K562 (cell line): ENCODE measurements at regions not wholly inside any gene's neighbourhood (a gene's known extent, or its start where the extent isn't known, plus 50 kb on each side); places are given as distances from the start of the nearest gene placed in this dataset.

Experiments
- ATF3 ChIP-seq, 2 experiments: fragments of 450-650 bp in 1 of 2; sonication (generic) in 1 of 2; formaldehyde crosslinking in 1 of 2; IDR thresholded peaks in 1 of 2; conservative IDR thresholded peaks in 1 of 2; 2 replicates each; pipeline versions ENCODE4 v1.6.1 to v1.8.1; 2016 to 2023; ENCODE audit warnings: mild to moderate bottlenecking in 2 of 2, moderate library complexity in 2 of 2, inconsistent platforms in 1 of 2, missing genetic modification reagents in 1 of 2
- ATF7 ChIP-seq: fragments of 450-650 bp; IDR thresholded peaks from 2 replicates; pipeline ENCODE4 v1.7.1; 2014; ENCODE audit warnings: mild to moderate bottlenecking, moderate library complexity
- CTCF ChIP-seq, 3 experiments: IDR thresholded peaks in 2 of 3; conservative IDR thresholded peaks in 1 of 3; 2 replicates each; pipeline ENCODE4 v1.5.1; 2011 to 2012; ENCODE audit warnings: low read length in 3 of 3, mild to moderate bottlenecking in 3 of 3, control low read depth in 2 of 3, improper control_type of control experiment in 1 of 3, inconsistent platforms in 1 of 3, low read depth in 1 of 3, mixed read lengths in 1 of 3, moderate library complexity in 1 of 3; ENCODE audit not compliant: insufficient read depth in 2 of 3
- DPF2 ChIP-seq: fragments of 450-650 bp; IDR thresholded peaks from 2 replicates; pipeline ENCODE4 v1.6.1; 2016
- FOXJ3 ChIP-seq: sonication (generic); formaldehyde crosslinking; IDR thresholded peaks from 2 replicates; pipeline ENCODE4 v1.4.0; 2020; ENCODE audit warnings: mild to moderate bottlenecking, missing genetic modification reagents
- HDAC6 ChIP-seq: IDR thresholded peaks from 2 replicates; pipeline ENCODE4 v1.6.1; 2012; ENCODE audit warnings: low read depth, mild to moderate bottlenecking, control low read depth, inconsistent platforms, low read length, moderate library complexity
- MAFK ChIP-seq: IDR thresholded peaks from 2 replicates; pipeline ENCODE4 v1.6.1; 2011; ENCODE audit warnings: low read length, improper control_type of control experiment
- MXD1 ChIP-seq: fragments of 250-450 bp; sonication (Bioruptor Pico); IDR thresholded peaks from 2 replicates; pipeline ENCODE4 v1.8.0; 2021; ENCODE audit warnings: borderline replicate concordance, mild to moderate bottlenecking, moderate library complexity; ENCODE audit not compliant: poor library complexity, severe bottlenecking
- POLR2A ChIP-seq: fragments of 450-650 bp; conservative IDR thresholded peaks from 2 replicates; pipeline ENCODE4 v1.6.1; 2016
- RNF2 ChIP-seq: sonication (generic); IDR thresholded peaks from 2 replicates; pipeline ENCODE4 v1.6.1; 2016
- TARDBP ChIP-seq: fragments of 450-650 bp; IDR thresholded peaks from 2 replicates; pipeline ENCODE4 v1.6.1; 2016
- THRA ChIP-seq: fragments of 450-650 bp; IDR thresholded peaks from 2 replicates; pipeline ENCODE4 v1.6.1; 2017; ENCODE audit warnings: mild to moderate bottlenecking, moderate library complexity
- U2AF1 ChIP-seq: fragments of 200-400 bp; formaldehyde crosslinking; optimal IDR thresholded peaks from 2 replicates; pipeline ENCODE3; 2017; ENCODE audit warnings: mild to moderate bottlenecking, low read depth, low read length, moderate library complexity
- ZFP1 ChIP-seq: fragments of 450-650 bp; formaldehyde crosslinking; IDR thresholded peaks from 2 replicates; pipeline ENCODE4 v1.4.0; 2020; ENCODE audit warnings: mild to moderate bottlenecking, mixed read lengths

GRCh38 chr14:66247662-66248193, 238.4 kb upstream of the CCDC196 start:
- no peak for TF ChIP-seq MAFK
- no peak for TF ChIP-seq FOXJ3 (CRISPR knock-in tag)
- TF ChIP-seq CTCF (IDR thresholded peaks at IDR 0.05 in 2 of 3, conservative IDR thresholded peaks at IDR 0.05 in 1 of 3; ENCODE audit: insufficient read depth in 2 of 3, low read depth in 1 of 3, low read length in 3 of 3): no peak
- no peak for TF ChIP-seq MXD1 (CRISPR knock-in tag)
- no peak for TF ChIP-seq THRA
- no peak for TF ChIP-seq ZFP1 (CRISPR knock-in tag)
- TF ChIP-seq POLR2A: no peak
- TF ChIP-seq ATF7: no peak
- TF ChIP-seq U2AF1: no peak
- TF ChIP-seq ATF3 (IDR thresholded peaks at IDR 0.05): no peak
- no peak for TF ChIP-seq ATF3 (CRISPR knock-in tag; conservative IDR thresholded peaks at IDR 0.05)
- no peak for TF ChIP-seq DPF2
- TF ChIP-seq HDAC6: no peak
- TF ChIP-seq RNF2: no peak
- no peak for TF ChIP-seq TARDBP
